ENCODE measurements at regions not wholly inside any gene's neighbourhood (a gene's known extent, or its start where the extent isn't known, plus 50 kb on each side); places are given as distances from the start of the nearest gene placed in this dataset.

GRCh38 chr5:118407958-118408357, 580.4 kb downstream of the DTWD2 start (continued):
- TF ChIP-seq PRDM15 (CRISPR knock-in tag; IDR thresholded peaks at IDR 0.05): no peak

- no peak for TF ChIP-seq ZNF512 (CRISPR knock-in tag; IDR thresholded peaks at IDR 0.05; ENCODE audit: borderline replicate concordance)
- TF ChIP-seq ZNF671 (CRISPR knock-in tag; IDR thresholded peaks at IDR 0.05): no peak
- no peak for TF ChIP-seq MYBL2 (CRISPR knock-in tag; IDR thresholded peaks at IDR 0.05)
- TF ChIP-seq NR2C2 (CRISPR knock-in tag; IDR thresholded peaks at IDR 0.05): no peak
- no peak for TF ChIP-seq ZNF263 (CRISPR knock-in tag; IDR thresholded peaks at IDR 0.05; ENCODE audit: low read depth)
- Mint-ChIP-seq H3K27ac (no peak overlapping the region; the same call in 1 of the 2 replicates), H3K27me3 (ENCODE audit: low read depth) (no peaks in the 10 kb centered on the region), H3K36me3 (peaks cover 3% of the 10 kb centered on the region; the same call in 1 of the 2 replicates), H3K9me3 (peaks cover 29% of the 10 kb centered on the region), H3K4me1 (peaks cover 12% of the 10 kb centered on the region), H3K4me3 (no peak overlapping the region)
- DNase-seq (ENCODE audit: low spot score): peak; percentile 16
- ChIA-PET POLR2A (no interaction called here), CTCF (interaction anchor here (1.6 kb wide), 1 partner anchor 951 kb away, joined by 4 read pairs; no protein-coding TSS in a partner anchor)
- ATAC-seq: peak; percentile 88
These were observed 582.7 kb downstream of the DTWD2 start for GRCh38 chr5:118405650-118406061.

- H3K4me1 Mint-ChIP-seq: no peaks in the 10 kb centered on the region
- peaks cover 17% of the 10 kb centered on the region for H3K9me3 Mint-ChIP-seq
- H3K27me3 Mint-ChIP-seq (ENCODE audit: low read depth): no peaks in the 10 kb centered on the region
- H3K27ac Mint-ChIP-seq: no peak overlapping the region
- no peak for TF ChIP-seq ZNF425 (CRISPR knock-in tag; conservative IDR thresholded peaks at IDR 0.05)
- no peak for TF ChIP-seq ESRRA (CRISPR knock-in tag; IDR thresholded peaks at IDR 0.05; ENCODE audit: borderline replicate concordance)
- no peak for TF ChIP-seq USF2 (CRISPR knock-in tag; IDR thresholded peaks at IDR 0.05)
- no peak for TF ChIP-seq E2F1 (CRISPR knock-in tag; IDR thresholded peaks at IDR 0.05)
- no peak for TF ChIP-seq HMGXB4 (CRISPR knock-in tag; IDR thresholded peaks at IDR 0.05)
- no peak for TF ChIP-seq ZNF219 (CRISPR knock-in tag; IDR thresholded peaks at IDR 0.05; ENCODE audit: borderline replicate concordance)
- ChIA-PET POLR2A (no interaction called here), CTCF (no interaction called here)
- peaks cover 3% of the 10 kb centered on the region; the same call in 1 of the 2 replicates for H3K36me3 Mint-ChIP-seq
- ATAC-seq (no peak), DNase-seq (ENCODE audit: low spot score) (no peak)
- H3K4me3 Mint-ChIP-seq: no peak overlapping the region
These were observed 591.1 kb downstream of the DTWD2 start for GRCh38 chr5:118397236-118397635.
